NCI-H69 (cell line): ENCODE measurements at regions not wholly inside any gene's neighbourhood (a gene's known extent, or its start where the extent isn't known, plus 50 kb on each side); places are given as distances from the start of the nearest gene placed in this dataset.
A peak's percentile ranks its signal among the peaks of the same experiment; 100 is the strongest.
"Not testable (repeated sequence)": the region's sequence is repeated elsewhere in the genome, so short reads cannot be mapped to it uniquely, and the experiment has no call there.

Experiments used
- DNase-seq: peaks from one replicate; lab custom pipeline; 2025; lab: John Stamatoyannopoulos, UW

DNA sequence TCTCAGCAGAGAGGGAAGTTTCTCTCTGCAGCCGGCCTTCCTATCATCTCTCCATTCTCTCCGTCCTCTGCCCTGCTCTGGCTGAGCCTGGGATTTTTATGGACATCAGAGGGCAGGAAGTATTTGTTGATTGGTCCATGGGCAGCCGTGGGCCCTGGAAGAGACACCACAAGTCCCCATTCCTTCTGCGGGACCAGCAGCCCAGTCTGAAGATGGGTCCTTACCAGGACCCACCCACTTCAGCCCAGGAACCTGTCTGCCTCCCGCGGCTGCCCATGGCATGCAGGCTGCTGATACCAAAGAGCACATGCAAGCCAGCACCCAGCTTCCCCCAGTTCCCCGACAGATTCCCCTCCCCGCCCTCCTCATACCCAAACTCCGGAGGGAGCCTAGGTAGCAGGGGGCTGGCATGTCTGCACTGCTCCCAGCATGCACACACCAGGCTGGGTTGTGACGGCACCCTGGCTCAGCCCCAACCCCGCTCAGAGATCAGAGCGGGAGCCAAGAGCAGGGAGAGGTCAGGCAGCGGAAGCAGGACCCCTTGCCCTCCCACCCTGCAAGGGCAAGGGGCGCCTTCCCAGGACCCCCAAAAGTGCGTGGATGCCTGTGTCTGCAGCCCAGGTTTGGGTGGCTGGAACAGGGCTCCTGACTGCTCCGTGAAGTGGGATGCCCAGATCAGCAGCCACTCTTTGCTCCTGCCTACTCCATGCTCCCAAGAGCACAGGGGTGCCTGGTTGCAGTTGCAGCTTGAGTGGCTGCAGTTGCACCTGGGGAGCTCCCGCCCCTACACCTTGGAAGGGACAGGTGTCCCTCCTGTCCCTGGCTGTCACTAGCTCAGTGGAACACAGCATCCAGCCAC, 538.6 kb upstream of the POT1 start:
- no peak for DNase-seq

DNA sequence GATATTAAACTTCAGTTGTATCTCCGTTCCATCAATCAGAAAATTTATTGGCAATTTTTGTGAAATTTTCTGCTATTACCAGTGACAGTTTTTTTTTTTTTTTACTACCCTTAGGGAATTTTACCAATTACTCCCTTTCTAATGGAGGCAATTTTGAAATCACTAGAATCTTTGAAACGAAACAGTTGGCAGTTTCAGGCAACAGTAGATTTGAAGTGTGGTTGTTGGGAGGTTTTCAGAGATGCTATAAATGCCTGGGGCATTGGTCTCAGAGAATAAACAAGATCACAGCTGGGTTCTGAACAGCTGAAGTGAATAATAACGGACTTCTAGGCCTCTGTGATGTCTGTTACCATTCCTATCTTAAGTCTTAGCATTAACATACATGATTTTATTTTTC, 535.9 kb upstream of the POT1 start:
- DNase-seq: peak; percentile 36

DNA sequence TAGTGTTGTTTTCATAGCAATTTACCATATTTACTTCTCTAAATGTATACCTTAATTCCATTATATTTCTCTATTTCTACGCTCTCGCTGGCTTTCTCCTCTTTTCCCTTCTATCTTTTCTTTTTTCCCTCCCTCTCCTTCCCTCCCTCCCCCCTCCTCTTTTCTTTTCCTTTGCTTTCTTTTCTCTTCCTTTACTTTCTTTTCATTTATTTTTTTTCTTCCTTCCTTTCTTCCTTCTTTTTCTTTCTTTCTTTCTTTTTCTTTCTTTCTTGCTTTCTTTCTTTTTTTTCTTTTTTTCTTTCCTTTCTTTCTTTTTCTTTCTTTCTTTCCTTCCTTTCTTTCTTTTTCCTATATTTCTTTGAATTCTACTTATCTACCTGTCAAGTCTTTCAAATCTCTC, 533.0 kb upstream of the POT1 start:
- DNase-seq: no peak

DNA sequence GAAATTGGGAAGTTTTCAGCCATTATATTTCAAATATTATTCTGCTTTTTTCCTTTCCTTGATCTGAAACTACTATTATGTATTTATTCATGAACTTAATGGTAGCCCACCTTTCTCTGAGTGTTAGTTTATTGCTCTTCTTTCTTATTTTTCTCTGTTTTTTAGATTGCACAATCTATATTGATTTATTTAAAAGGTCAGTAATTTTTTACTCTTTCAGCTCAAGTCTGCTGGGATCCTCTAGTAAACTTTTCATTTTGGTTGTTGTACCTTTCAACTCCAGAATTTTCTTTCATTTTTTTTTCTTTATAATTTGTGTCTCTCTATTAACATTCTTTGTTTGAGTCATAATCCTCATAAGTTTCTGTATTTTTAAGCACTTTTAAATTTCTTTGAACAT, 529.4 kb upstream of the POT1 start:
- no peak for DNase-seq

DNA sequence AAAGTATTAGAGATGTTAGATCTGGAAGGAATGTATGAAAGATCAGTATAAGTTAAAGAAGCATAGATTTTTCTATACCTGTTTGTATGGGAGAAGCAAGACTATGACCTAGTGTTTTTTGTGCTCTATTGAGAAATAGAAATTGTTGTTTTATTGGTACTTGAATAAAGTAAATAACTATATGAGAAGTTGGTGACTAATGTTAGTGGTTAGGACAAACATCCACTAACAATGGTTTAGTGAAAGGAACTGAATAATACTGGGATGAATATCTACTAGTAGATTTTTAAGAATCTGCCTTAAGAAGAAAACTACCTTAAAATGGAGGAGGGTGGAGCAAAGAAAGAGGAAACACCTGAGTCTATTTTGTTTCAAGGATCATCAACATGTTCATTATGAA, 521.1 kb upstream of the POT1 start:
- DNase-seq: no peak

DNA sequence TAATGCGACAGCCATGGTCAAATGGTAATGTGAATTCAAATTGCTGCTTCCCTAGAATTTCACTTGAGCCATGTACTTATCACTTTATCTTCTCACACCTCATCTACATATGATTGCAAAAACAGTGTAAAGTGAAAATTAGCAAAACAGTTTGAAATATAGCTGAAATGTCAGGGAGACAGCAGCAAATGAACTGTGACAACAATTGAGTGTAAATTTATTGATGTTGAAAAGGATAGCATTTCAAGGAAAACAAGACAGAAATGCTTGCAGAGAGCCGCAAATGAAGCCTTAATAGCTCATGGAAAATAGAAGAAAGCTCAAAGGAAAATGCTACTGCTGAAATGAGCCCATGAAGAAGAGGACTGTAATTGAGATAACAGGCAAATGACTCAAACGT, 516.2 kb upstream of the POT1 start:
- no peak for DNase-seq

DNA sequence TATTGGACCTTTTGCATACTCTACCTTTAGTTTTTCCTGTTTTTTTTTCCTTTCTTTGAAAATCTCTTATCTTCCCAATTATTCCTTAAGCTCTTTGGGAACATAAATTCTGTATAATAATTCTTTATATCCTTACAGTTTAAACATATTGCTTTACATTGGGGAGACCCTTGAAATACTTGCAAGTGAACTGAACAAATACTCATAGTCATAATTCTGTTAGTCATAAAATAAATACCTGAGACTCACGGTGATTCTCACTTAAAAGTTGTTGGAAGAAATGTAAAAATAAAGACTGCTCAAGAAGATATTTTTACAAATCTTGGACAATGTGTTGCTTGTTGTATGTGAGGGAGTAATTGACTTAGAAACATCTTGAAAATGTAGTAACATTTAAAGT, 515.2 kb upstream of the POT1 start:
- DNase-seq: no peak

DNA sequence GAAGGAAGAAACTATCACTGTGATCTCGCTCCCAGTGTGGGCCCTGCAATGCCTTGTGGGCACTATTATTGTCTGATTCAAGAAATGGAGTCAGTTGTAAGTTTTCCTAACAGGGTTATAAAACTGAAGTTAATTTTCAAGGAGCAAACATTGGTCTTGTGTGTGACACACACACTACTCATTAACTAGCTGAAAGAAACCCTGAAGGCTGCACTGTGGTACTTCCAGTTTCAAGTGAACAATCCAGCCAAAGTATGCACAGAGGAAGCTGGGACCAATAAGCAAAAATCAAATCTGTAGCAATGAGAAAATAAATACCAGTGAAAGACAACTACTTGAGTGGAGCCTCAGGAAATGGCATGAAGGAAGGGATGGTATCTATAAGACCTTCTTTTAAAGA, 506.6 kb upstream of the POT1 start:
- DNase-seq: no peak

DNA sequence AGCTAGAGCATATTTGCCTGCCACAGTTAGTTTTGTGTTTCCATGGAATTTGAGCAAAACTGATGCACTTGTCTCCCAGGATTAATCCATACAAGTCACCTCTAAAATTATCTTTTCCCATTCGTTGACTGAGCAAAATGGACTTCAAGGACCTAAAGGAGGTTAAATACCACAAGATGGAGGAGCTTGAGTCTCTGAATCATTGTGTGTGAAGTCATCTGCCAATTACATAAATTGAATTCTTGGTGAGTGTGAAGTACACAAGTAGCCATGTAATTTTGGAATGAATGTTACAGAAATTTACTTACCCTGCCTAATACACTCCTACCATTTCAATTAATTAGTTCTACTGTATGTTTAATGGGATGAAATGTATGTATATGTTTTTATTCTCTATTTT, 501.7 kb upstream of the POT1 start:
- DNase-seq: no peak

DNA sequence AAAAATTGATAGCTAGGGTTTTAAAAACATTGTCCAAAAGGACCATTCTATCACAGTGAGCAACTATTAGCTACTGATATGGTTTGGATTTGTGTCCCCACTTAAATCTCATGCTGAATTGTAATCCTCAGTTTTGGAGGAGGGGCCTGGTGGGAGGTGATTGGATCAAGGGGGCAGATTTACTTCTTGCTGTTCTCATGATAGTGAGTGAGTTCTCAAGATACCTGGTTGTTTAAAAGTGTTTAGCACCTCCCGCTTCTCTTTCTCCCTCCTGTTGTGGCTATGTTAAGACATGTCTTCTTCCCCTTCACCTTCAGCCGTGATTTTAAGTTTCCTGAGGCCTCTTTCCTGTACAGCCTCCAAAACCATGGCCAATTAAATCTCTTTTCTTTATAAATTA, 500.4 kb upstream of the POT1 start:
- DNase-seq: no peak

DNA sequence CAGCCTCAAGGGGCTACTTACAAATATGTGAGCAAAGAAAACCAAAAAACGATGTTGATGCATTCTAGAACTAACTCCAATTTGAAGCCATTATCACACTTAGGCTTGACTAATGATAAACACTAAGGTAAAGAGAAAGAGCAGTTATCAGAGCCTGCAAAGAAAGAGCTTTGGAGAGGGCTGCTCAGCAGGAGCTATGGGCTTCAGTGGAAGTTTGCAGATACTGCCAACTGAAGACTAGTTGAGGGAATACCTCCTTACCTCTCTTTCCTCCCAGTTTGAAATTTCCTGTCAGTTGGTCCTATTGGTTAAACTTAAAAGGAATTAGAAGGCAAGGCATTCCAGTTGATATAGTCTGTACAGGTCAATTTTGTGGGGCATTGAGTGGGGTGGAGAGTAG, 498.1 kb upstream of the POT1 start:
- DNase-seq: peak; percentile 7

DNA sequence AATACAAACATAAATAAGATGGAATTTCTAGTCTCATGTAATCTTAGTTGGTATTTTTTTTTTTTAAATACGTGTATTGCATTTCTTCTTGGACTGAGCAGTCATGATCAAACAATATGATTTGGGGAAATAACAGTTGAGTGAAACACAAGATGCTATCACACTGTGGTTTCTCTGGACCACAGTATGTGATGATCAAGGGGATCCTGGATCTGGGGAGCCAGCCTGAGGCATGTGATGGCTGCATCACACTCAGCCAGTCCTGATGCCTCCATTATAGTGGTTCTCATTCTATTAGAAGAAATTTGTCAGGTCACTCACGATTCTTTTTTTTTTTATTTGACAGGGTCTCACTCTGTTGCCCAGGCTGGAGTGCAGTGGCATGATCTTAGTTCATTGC, 495.9 kb upstream of the POT1 start:
- no peak for DNase-seq

DNA sequence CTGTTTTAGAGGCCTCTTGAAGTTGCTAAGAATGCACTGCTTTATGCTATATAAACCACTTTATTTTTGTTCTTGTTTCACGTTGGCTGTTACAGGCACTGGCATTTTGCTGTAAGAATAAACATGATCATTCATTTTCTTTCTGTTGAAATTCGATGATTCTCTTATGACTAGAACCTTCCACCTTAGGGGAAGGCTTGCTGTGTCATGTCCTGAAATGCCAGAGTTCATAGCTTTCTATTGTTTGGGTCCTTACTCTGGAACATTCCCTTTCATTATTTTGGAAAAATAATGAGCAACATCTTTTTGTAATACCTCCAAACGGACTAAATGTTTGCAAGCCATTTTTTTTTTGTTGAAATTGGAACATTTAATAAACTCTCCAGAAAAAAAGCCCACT, 495.1 kb upstream of the POT1 start:
- DNase-seq: no peak

DNA sequence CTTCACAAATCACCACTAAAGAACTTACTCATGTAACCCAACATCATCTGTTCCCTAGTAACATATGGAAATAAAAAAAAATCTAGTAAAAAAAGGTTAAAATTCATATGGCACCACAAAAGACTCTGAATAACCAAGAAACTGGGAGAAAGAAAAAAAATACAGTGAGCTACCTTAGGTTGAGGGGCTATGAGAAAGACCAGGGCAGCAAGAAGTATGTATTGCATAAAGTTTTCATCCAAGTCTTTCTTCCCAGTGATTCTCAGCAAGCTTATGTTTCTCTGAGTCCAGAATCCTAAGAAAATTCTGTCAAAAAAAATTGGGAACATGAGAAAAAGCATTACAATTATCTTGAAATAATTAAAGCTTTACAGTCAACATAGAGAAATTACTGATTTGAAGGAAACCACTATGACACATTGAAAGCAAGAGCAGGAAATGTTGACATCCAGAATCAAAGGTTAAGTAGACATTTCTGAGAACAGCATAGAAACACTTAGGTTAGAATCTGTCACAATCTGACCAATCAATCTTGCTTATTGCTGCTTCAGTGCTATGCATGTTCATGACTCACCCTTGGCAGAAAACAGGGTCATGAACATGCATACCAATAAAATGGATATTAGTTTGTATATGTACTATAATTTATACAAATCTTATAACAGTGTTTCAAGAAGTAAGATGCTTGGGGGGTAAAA, 494.0 kb upstream of the POT1 start:
- DNase-seq: peak; percentile 10

DNA sequence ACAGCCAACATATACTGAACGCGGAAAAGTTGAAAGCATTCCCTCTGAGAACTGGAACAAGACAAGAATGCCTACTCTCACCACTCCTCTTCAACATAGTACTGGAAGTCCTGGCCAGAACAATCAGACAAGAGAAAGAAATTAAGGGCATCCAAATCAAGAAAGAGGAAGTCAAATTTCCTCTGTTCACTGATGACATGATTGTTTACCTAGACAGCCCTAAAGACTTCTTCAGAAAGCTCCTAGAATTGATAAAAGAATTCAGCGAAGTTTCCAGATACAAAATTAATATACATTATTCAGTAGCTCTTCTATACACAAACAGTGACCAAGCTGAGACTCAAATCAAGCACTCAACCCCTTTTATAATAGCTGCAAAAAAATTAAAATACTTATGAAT, 491.8 kb upstream of the POT1 start:
- not testable (repeated sequence) for DNase-seq

DNA sequence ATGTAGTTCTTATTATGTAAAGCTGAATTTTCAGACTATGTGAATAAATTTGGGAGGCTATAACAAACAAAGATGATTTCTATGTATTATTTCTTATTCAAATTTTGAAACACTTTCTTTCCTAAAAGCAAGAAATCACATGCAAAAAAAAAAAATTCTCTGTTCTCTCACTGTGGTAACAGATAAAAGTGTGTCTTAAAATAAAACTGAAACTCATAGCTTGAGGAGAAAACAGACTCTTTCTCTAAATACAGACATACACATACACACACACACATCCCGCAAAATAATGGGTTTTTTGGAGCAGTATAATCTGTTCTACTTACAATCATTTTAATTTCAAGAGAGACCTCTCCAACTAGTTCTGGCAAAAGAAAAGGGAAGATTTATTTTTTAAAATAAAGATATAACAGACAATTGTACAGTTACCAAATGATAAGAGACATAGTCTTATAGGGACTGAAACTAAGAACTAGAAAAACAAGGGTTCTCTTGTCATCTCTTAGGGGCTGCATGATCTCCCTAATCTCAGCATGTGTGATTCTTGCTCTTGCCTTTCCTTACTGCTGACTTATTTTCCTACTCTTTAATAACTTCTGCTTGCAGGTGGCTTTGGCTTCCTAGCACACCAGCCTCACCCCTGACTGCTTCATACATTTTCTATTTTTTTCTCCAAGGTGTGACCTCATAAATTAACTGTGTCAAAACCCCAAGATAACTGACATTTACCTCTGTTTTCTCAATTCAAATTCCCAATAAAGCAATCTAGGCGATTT, 483.5 kb upstream of the POT1 start:
- DNase-seq: no peak

DNA sequence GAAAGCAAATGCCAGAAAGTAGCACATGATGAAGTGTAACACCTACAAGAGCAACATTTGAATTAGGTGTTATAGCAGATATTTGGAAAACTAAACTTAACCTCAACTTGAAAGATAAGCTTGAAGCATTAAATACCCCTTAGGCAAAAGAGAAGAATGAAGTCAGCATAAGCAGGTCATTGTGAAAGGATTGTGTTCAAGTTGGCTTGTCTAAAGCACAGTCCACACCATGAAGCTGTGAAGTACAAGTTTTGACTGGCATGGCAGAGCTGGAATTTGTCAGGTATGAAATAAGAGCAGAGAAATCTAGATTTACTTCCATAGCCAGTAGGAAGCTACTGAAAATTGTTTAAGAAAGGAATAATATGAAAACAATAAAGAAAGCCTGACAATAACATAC, 480.3 kb upstream of the POT1 start:
- no peak for DNase-seq

DNA sequence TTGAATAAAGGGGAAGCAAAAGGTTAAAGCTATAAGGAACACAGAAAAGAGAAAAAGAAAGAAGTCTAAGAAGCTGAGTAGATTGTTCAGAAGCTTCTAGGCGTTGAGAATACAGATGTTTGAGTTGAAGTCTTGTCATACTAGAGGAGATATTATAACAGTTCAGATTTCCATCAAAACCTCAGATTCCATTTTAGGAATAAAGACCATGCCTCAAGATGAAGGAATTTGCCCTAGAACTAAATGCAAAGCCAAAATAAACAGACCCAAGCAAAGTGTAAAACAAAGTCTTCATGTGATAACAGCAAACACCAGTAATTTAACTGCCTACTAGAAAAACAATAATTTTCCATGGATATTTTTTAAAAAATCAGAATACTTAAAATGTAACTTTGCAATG, 476.5 kb upstream of the POT1 start:
- DNase-seq: no peak

DNA sequence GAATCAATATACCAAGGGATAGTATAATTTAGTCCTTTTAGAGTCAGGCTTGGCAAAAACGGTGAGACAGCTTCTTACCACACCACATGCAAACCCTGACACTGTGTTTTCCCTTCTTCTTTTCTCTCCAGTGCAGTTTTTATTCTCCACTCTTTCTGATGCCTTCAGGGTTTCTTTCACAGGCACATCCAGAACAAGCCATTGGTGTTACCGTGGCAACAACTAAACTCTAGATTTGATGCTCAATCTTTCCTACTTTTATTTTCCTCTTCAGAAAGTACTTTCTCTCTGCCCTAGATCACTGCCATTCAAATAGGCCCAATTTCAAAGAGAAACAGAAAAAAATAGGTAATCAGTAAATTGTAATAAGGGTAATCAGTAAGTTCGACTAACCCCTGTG, 469.8 kb upstream of the POT1 start:
- no peak for DNase-seq

DNA sequence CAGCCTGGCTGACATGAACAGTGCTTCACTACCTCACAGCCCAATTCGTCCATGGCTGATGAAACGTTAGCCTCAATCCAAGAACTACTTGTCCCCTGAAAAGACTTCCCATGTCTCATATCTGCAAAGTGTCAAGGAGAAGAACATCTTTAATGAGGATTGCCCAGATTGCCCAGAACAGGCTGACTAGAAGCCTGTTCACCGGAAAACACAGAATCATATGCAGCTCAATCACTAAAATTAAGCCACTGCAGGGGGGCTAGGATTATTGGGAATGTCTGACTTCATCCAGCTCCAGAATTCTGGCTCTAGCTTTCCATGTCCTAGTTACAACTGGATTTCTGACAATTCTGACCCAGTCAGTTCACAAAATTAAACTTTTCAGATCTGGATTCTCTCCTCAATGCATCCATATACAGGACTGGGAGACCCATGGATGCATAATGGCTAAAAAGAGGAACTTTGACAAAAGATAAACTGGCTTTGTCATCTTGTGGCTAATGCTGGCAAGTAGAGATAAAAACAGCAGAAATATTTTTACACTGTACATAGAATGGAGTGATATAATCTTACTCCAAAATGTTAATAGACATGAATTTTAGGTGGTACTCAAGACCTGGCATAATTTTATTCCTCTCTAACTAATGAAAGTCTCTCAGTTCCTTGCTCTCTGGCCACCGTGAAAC, 467.0 kb upstream of the POT1 start:
- DNase-seq: no peak

DNA sequence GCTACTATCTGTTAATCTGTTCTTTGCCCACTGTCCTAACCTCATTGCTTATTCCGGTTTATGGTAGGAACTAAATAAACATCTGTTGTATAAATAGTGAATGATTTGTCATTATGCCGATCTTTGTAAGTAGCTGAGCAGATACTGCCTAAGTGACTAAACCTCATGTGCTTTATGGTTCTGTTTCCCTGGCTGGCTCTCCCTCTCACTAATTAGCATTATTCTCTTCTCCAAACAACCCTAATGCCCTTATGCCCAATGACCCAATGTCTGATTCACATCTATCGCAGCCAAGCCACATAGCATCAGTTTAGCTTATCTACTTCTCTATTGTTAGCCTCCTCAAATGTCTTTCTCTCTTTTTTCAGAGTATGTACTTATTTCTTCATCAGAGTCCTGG, 462.3 kb upstream of the POT1 start:
- no peak for DNase-seq

DNA sequence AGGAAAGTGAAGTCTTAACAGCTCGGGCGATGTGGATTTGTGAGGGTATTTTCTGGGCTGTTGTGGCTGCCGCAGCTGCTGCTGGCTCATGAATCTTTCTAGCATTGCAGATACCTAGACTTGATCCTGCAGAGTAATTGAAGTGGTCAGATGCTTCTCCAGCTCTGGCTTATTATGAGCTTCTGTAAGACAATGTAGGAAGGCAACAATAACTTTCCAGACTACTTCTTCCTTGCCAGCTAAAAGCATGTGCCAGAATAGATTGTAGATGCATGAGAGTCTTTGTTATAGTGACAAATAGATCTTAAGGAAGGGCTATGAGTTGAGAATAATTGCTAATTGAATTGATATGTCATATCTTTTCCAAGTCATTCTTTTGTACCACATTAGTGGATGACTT, 461.4 kb upstream of the POT1 start:
- no peak for DNase-seq
